GM23338 (cell line): ENCODE measurements at regions not wholly inside any gene's neighbourhood (a gene's known extent, or its start where the extent isn't known, plus 50 kb on each side); places are given as distances from the start of the nearest gene placed in this dataset.

ENCODE experiments used
- ATAC-seq: fragments of 200-7000 bp; cut with Tn5 transposase; 3 replicates; pipeline ENCODE4 v1.9.1; 2020
- DNase-seq: peaks from one replicate; pipeline ENCODE4 v3.0.0-alpha.2; 2015; ENCODE audit warnings: low spot score
- H2AFZ ChIP-seq: fragments of 200-600 bp; sonication (generic); 2 replicates; pipeline ENCODE4 v1.8.0; 2016; ENCODE audit warnings: antibody characterized with exemption, mild to moderate bottlenecking, moderate library complexity
- H3F3A ChIP-seq: fragments of 200-600 bp; sonication (generic); replicated peaks from 2 replicates; pipeline ENCODE4 v1.8.0; 2017; ENCODE audit warnings: antibody characterized with exemption, mixed run types, low read depth
- H3K27ac ChIP-seq: fragments of 200-600 bp; sonication (generic); 2 replicates; pipeline ENCODE4 v1.6.1; 2016; ENCODE audit warnings: low read depth
- H3K27me3 ChIP-seq: fragments of 200-600 bp; sonication (generic); 2 replicates; pipeline ENCODE4 v1.8.0; 2016; ENCODE audit warnings: mild to moderate bottlenecking, mixed run types, moderate library complexity; ENCODE audit not compliant: insufficient read depth
- H3K36me3 ChIP-seq: fragments of 200-600 bp; sonication (generic); 2 replicates; pipeline ENCODE4 v1.8.0; 2016; ENCODE audit warnings: mild to moderate bottlenecking; ENCODE audit not compliant: insufficient read depth
- H3K4me1 ChIP-seq: fragments of 200-600 bp; sonication (generic); 2 replicates; pipeline ENCODE4 v1.8.0; 2016; ENCODE audit warnings: mild to moderate bottlenecking, moderate library complexity; ENCODE audit not compliant: insufficient read depth
- H3K4me2 ChIP-seq: fragments of 200-600 bp; sonication (generic); 2 replicates; pipeline ENCODE4 v1.7.1; 2017; ENCODE audit warnings: mixed run types
- H3K4me3 ChIP-seq: fragments of 200-600 bp; sonication (generic); 2 replicates; pipeline ENCODE4 v1.6.1; 2016; ENCODE audit warnings: mixed run types
- H3K79me2 ChIP-seq: fragments of 200-600 bp; sonication (generic); replicated peaks from 2 replicates; pipeline ENCODE4 v1.8.0; 2017; ENCODE audit warnings: mild to moderate bottlenecking; ENCODE audit not compliant: insufficient read depth
- H3K9me2 ChIP-seq: fragments of 200-600 bp; sonication (generic); 2 replicates; pipeline ENCODE4 v1.8.0; 2017; ENCODE audit not compliant: insufficient read depth
- H4K20me1 ChIP-seq: fragments of 200-600 bp; sonication (generic); replicated peaks from 2 replicates; pipeline ENCODE4 v1.8.0; 2017; ENCODE audit warnings: mild to moderate bottlenecking; ENCODE audit not compliant: insufficient read depth
- H3K27ac Mint-ChIP-seq: 2 replicates; pipeline ENCODE4 v1.8.0; 2020; ENCODE audit warnings: inconsistent platforms, mild to moderate bottlenecking, moderate library complexity, mixed read lengths
- H3K27me3 Mint-ChIP-seq: 3 replicates; pipeline ENCODE4 v1.8.0; 2022; ENCODE audit warnings: low read depth, mild to moderate bottlenecking, moderate library complexity, mixed read lengths, inconsistent platforms; ENCODE audit not compliant: insufficient read depth, poor library complexity
- H3K36me3 Mint-ChIP-seq: 3 replicates; pipeline ENCODE4 v1.8.0; 2021; ENCODE audit warnings: low read depth, mild to moderate bottlenecking, inconsistent platforms, moderate library complexity, mixed read lengths
- H3K4me1 Mint-ChIP-seq: 3 replicates; pipeline ENCODE4 v1.8.0; 2020; ENCODE audit warnings: mild to moderate bottlenecking, inconsistent platforms, mixed read lengths
- H3K4me3 Mint-ChIP-seq: 3 replicates; pipeline ENCODE4 v1.8.0; 2021; ENCODE audit warnings: moderate library complexity, mild to moderate bottlenecking, inconsistent platforms, mixed read lengths
- H3K9me3 Mint-ChIP-seq: 3 replicates; pipeline ENCODE4 v1.8.0; 2020; ENCODE audit warnings: moderate library complexity, mild to moderate bottlenecking, inconsistent platforms, mixed read lengths
- CREB1 ChIP-seq: fragments of 250-450 bp; sonication (Bioruptor Pico); IDR thresholded peaks from 2 replicates; pipeline ENCODE4 v1.5.0; 2020; ENCODE audit warnings: low read depth, mild to moderate bottlenecking, moderate library complexity
- CTCF ChIP-seq, 2 experiments: fragments of 200-600 bp in 1 of 2; sonication (generic) in 1 of 2; conservative IDR thresholded peaks; 2 replicates each; pipeline versions ENCODE4 v1.5.1 to v1.6.1; 2016 to 2017; ENCODE audit warnings: antibody characterized with exemption in 2 of 2, low read depth in 2 of 2, mild to moderate bottlenecking in 2 of 2, moderate library complexity in 1 of 2
- EZH2 ChIP-seq: fragments of 200-600 bp; sonication (generic); IDR thresholded peaks from one replicate; pipeline ENCODE4 v1.8.0; 2017; ENCODE audit warnings: antibody characterized with exemption, mild to moderate bottlenecking, low read depth; ENCODE audit not compliant: unreplicated experiment
- JUNB ChIP-seq: IDR thresholded peaks from one replicate; pipeline ENCODE4 v1.6.1; 2016; ENCODE audit warnings: antibody characterized with exemption; ENCODE audit not compliant: unreplicated experiment
- NANOG ChIP-seq: IDR thresholded peaks from 2 replicates; pipeline ENCODE4 v1.6.1; 2016; ENCODE audit warnings: antibody characterized with exemption, borderline replicate concordance
- POLR2AphosphoS5 ChIP-seq: IDR thresholded peaks from 2 replicates; pipeline ENCODE4 v1.6.1; 2016; ENCODE audit warnings: antibody characterized with exemption, low read depth
- STAT1 ChIP-seq: IDR thresholded peaks from one replicate; pipeline ENCODE4 v1.6.1; 2016; ENCODE audit warnings: antibody characterized with exemption; ENCODE audit not compliant: unreplicated experiment
- ZNF331 ChIP-seq: fragments of 250-450 bp; sonication (Bioruptor Pico); IDR thresholded peaks from 2 replicates; pipeline ENCODE4 v1.5.0; 2020; ENCODE audit warnings: low read depth, mild to moderate bottlenecking, moderate library complexity
- TF ChIP-seq, protein P1 (sequence below): IDR thresholded peaks from one replicate; pipeline ENCODE4 v1.6.1; 2018; ENCODE audit warnings: antibody characterized with exemption; ENCODE audit not compliant: unreplicated experiment
- TF ChIP-seq, protein P2 (sequence below): fragments of 250-450 bp; sonication (Bioruptor Pico); IDR thresholded peaks from 2 replicates; pipeline ENCODE4 v1.5.0; 2020; ENCODE audit warnings: mild to moderate bottlenecking, moderate library complexity
- TF ChIP-seq, protein P3 (sequence below): IDR thresholded peaks from 2 replicates; pipeline ENCODE4 v1.6.1; 2016; ENCODE audit warnings: antibody characterized with exemption

DNA sequence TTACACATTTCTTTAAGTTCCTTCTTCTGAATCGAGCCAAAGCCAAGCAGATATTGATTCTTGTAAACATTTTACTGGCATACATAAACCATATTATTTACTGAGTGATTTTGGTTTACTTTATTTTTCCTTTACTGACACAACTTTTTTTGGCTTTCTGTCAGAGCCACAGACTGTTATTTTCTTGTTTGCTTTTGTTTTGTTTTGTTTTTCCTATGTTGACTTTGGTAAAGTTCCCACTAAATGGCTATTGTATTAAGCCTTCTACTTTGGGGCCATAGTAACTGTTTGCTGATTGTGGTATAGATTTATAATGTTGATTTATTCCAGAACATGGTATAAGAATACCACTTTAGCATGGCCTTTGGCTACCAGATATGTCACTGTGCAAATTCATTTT, 419.4 kb downstream of the DCDC2C start:
- peaks cover 2% of the 10 kb centered on the region; the same call in 1 of the 2 replicates for H3K36me3 ChIP-seq
- Mint-ChIP-seq H3K4me1 (no peaks in the 10 kb centered on the region), H3K27me3 (no peaks in the 10 kb centered on the region), H3K9me3 (peaks cover 85% of the 10 kb centered on the region), H3K4me3 (no peak overlapping the region), H3K36me3 (peaks cover 5% of the 10 kb centered on the region; the same call in 2 of the 3 replicates), H3K27ac (no peak overlapping the region)
- TF ChIP-seq CTCF (conservative IDR thresholded peaks at IDR 0.05; ENCODE audit: low read depth in 2 of 2) (no peak), CREB1 (CRISPR knock-in tag) (no peak), JUNB (no peak), POLR2AphosphoS5 (no peak), NANOG (no peak), STAT1 (no peak), EZH2 (no peak), ZNF331 (no peak)
- TF ChIP-seq, protein P1, sequence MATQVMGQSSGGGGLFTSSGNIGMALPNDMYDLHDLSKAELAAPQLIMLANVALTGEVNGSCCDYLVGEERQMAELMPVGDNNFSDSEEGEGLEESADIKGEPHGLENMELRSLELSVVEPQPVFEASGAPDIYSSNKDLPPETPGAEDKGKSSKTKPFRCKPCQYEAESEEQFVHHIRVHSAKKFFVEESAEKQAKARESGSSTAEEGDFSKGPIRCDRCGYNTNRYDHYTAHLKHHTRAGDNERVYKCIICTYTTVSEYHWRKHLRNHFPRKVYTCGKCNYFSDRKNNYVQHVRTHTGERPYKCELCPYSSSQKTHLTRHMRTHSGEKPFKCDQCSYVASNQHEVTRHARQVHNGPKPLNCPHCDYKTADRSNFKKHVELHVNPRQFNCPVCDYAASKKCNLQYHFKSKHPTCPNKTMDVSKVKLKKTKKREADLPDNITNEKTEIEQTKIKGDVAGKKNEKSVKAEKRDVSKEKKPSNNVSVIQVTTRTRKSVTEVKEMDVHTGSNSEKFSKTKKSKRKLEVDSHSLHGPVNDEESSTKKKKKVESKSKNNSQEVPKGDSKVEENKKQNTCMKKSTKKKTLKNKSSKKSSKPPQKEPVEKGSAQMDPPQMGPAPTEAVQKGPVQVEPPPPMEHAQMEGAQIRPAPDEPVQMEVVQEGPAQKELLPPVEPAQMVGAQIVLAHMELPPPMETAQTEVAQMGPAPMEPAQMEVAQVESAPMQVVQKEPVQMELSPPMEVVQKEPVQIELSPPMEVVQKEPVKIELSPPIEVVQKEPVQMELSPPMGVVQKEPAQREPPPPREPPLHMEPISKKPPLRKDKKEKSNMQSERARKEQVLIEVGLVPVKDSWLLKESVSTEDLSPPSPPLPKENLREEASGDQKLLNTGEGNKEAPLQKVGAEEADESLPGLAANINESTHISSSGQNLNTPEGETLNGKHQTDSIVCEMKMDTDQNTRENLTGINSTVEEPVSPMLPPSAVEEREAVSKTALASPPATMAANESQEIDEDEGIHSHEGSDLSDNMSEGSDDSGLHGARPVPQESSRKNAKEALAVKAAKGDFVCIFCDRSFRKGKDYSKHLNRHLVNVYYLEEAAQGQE = no peak
- TF ChIP-seq, protein P2, sequence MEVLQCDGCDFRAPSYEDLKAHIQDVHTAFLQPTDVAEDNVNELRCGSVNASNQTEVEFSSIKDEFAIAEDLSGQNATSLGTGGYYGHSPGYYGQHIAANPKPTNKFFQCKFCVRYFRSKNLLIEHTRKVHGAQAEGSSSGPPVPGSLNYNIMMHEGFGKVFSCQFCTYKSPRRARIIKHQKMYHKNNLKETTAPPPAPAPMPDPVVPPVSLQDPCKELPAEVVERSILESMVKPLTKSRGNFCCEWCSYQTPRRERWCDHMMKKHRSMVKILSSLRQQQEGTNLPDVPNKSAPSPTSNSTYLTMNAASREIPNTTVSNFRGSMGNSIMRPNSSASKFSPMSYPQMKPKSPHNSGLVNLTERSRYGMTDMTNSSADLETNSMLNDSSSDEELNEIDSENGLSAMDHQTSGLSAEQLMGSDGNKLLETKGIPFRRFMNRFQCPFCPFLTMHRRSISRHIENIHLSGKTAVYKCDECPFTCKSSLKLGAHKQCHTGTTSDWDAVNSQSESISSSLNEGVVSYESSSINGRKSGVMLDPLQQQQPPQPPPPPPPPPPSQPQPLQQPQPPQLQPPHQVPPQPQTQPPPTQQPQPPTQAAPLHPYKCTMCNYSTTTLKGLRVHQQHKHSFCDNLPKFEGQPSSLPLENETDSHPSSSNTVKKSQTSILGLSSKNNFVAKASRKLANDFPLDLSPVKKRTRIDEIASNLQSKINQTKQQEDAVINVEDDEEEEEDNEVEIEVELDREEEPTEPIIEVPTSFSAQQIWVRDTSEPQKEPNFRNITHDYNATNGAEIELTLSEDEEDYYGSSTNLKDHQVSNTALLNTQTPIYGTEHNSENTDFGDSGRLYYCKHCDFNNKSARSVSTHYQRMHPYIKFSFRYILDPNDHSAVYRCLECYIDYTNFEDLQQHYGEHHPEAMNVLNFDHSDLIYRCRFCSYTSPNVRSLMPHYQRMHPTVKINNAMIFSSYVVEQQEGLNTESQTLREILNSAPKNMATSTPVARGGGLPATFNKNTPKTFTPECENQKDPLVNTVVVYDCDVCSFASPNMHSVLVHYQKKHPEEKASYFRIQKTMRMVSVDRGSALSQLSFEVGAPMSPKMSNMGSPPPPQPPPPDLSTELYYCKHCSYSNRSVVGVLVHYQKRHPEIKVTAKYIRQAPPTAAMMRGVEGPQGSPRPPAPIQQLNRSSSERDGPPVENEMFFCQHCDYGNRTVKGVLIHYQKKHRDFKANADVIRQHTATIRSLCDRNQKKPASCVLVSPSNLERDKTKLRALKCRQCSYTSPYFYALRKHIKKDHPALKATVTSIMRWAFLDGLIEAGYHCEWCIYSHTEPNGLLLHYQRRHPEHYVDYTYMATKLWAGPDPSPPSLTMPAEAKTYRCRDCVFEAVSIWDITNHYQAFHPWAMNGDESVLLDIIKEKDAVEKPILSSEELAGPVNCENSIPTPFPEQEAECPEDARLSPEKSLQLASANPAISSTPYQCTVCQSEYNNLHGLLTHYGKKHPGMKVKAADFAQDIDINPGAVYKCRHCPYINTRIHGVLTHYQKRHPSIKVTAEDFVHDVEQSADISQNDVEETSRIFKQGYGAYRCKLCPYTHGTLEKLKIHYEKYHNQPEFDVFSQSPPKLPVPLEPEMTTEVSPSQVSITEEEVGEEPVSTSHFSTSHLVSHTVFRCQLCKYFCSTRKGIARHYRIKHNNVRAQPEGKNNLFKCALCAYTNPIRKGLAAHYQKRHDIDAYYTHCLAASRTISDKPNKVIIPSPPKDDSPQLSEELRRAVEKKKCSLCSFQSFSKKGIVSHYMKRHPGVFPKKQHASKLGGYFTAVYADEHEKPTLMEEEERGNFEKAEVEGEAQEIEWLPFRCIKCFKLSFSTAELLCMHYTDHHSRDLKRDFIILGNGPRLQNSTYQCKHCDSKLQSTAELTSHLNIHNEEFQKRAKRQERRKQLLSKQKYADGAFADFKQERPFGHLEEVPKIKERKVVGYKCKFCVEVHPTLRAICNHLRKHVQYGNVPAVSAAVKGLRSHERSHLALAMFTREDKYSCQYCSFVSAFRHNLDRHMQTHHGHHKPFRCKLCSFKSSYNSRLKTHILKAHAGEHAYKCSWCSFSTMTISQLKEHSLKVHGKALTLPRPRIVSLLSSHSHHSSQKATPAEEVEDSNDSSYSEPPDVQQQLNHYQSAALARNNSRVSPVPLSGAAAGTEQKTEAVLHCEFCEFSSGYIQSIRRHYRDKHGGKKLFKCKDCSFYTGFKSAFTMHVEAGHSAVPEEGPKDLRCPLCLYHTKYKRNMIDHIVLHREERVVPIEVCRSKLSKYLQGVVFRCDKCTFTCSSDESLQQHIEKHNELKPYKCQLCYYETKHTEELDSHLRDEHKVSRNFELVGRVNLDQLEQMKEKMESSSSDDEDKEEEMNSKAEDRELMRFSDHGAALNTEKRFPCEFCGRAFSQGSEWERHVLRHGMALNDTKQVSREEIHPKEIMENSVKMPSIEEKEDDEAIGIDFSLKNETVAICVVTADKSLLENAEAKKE = no peak
- TF ChIP-seq, protein P3, sequence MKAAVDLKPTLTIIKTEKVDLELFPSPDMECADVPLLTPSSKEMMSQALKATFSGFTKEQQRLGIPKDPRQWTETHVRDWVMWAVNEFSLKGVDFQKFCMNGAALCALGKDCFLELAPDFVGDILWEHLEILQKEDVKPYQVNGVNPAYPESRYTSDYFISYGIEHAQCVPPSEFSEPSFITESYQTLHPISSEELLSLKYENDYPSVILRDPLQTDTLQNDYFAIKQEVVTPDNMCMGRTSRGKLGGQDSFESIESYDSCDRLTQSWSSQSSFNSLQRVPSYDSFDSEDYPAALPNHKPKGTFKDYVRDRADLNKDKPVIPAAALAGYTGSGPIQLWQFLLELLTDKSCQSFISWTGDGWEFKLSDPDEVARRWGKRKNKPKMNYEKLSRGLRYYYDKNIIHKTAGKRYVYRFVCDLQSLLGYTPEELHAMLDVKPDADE = no peak
- H3K4me2 ChIP-seq = no peak overlapping the region
- no peaks in the 10 kb centered on the region for H4K20me1 ChIP-seq
- no peak overlapping the region for H3K4me3 ChIP-seq
- no peak overlapping the region for H2AFZ ChIP-seq
- H3F3A ChIP-seq = no peaks in the 10 kb centered on the region
- no peaks in the 10 kb centered on the region for H3K79me2 ChIP-seq
- H3K27ac ChIP-seq = no peak overlapping the region
- H3K27me3 ChIP-seq = no peaks in the 10 kb centered on the region
- H3K9me2 ChIP-seq = no peaks in the 10 kb centered on the region
- ATAC-seq = no peak
- H3K4me1 ChIP-seq = no peaks in the 10 kb centered on the region
- DNase-seq = no peak
